ENCODE measurements at regions not wholly inside any gene's neighbourhood (a gene's known extent, or its start where the extent isn't known, plus 50 kb on each side); places are given as distances from the start of the nearest gene placed in this dataset.

- TF ChIP-seq CTCF (IDR thresholded peaks at IDR 0.05; ENCODE audit: insufficient read depth, low read depth, low read length), result no peak
- TF ChIP-seq EZH2 (IDR thresholded peaks at IDR 0.05; ENCODE audit: insufficient read depth, low read length), result no peak
Measured at GRCh38 chr14:38762426-38762825, 340.6 kb downstream of the SEC23A start.
